ENCODE measurements at regions not wholly inside any gene's neighbourhood (a gene's known extent, or its start where the extent isn't known, plus 50 kb on each side); places are given as distances from the start of the nearest gene placed in this dataset.

DNA sequence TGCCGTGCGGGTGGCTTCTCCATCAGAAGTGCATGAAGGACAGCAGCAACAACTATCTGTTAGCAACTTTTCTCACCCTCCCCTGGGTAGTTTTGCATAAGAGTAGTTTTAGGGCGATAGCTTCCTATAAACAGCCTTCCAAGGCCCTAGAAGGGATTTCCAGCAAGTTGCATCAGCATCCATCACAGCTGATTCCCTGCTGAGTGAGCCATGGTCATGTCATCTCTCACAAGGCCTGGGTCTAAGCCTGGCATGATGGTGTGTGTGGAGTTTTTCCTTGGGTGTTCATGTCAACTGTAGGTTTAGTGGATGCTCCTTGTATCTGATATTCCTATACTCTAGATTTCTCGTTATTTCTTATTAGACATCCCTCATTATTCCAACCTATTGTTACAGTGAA is 2324.7 kb upstream of the AGA start:
- no peak for DNase-seq (ENCODE audit: low read depth)
- no peak overlapping the region for H3K4me3 ChIP-seq (ENCODE audit: low read depth, low read length)
- TF ChIP-seq, protein P1, sequence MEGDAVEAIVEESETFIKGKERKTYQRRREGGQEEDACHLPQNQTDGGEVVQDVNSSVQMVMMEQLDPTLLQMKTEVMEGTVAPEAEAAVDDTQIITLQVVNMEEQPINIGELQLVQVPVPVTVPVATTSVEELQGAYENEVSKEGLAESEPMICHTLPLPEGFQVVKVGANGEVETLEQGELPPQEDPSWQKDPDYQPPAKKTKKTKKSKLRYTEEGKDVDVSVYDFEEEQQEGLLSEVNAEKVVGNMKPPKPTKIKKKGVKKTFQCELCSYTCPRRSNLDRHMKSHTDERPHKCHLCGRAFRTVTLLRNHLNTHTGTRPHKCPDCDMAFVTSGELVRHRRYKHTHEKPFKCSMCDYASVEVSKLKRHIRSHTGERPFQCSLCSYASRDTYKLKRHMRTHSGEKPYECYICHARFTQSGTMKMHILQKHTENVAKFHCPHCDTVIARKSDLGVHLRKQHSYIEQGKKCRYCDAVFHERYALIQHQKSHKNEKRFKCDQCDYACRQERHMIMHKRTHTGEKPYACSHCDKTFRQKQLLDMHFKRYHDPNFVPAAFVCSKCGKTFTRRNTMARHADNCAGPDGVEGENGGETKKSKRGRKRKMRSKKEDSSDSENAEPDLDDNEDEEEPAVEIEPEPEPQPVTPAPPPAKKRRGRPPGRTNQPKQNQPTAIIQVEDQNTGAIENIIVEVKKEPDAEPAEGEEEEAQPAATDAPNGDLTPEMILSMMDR (IDR thresholded peaks at IDR 0.05; ENCODE audit: control insufficient read depth, extremely low read depth, insufficient read depth): no peak

DNA sequence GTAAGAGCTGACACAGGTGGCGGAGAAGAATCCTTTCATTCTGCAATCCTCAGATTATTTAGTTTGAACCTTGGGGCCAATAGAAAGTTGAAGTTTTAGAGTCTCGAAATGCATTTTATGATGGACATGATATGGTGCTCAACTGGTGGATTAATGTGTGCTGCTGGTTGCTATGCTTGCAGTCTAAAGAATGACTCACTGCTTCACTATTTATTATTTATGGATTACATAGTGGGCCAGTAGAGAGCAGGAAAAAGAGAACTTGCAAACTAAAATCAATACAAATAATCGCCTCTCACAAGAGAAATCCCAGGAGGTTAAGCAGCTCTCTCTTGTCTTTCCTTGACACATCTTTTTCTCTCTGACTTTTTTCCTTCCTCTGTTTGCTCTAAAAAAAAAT is 2326.8 kb upstream of the AGA start:
- no peak overlapping the region for H3K4me3 ChIP-seq (ENCODE audit: low read depth, low read length)
- no peak for DNase-seq (ENCODE audit: low read depth)
- TF ChIP-seq, protein P1 (IDR thresholded peaks at IDR 0.05; ENCODE audit: control insufficient read depth, extremely low read depth, insufficient read depth): no peak

DNA sequence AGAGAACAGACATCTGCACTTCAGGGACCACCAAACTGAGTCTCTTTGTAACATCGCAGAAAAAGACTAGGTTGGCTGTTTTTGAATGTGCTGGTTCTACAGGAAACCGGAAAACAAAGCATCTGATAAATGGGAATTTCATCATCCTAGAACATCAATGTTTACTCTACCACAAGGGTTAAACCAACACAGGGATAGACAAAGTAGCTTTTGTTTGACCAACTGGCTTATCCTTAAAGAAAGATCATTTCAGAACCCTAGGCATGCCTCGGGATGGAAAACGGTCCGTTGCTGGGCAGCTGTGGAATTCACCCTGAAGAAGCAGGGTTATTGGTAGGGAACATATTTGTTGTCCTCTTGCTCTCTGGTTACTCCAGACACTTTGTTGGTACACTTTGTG is 2355.5 kb upstream of the AGA start:
- no peak for DNase-seq (ENCODE audit: low read depth)
- TF ChIP-seq, protein P1 (IDR thresholded peaks at IDR 0.05; ENCODE audit: control insufficient read depth, extremely low read depth, insufficient read depth): no peak
- no peak overlapping the region for H3K4me3 ChIP-seq (ENCODE audit: low read depth, low read length)

DNA sequence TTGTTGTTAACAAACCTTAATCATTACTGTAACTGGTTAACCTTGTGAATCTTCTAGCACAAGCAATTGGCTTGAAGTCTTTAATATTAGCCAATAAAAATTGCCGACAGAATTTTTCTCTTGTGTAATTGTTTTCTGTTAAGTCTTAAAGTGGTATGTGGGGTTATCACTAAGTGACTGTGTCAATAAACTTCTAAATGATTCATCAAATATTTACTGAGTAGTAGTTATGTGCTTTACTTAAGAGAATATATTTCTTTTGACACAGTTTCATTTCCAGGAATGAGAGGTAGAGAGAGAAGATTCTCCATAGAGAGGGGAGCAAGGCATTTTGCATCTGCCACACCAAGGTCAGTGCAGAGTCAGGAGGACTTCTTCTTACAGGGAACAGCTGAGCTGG is 2361.6 kb upstream of the AGA start:
- no peak for DNase-seq (ENCODE audit: low read depth)
- TF ChIP-seq, protein P1 (IDR thresholded peaks at IDR 0.05; ENCODE audit: control insufficient read depth, extremely low read depth, insufficient read depth): no peak
- no peak overlapping the region for H3K4me3 ChIP-seq (ENCODE audit: low read depth, low read length)

DNA sequence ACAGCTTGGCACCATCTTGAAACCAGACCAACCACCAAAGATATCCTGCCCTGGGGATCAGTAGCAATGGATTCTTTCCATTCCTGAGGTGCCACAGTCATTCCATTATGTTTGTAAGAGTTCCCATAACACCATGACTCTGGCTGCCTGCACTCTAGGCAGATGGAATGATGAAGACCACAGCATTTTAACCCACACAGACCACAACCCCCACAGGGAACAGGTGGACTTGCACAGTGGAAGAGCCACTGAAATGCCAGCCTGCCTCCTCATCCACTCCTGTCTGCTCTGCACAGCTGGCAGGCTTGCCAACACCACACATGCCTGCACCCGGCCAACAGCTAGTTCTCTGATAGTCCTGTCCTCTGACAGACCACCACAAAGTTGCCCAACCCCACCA is 2362.2 kb upstream of the AGA start:
- no peak for DNase-seq (ENCODE audit: low read depth)

DNA sequence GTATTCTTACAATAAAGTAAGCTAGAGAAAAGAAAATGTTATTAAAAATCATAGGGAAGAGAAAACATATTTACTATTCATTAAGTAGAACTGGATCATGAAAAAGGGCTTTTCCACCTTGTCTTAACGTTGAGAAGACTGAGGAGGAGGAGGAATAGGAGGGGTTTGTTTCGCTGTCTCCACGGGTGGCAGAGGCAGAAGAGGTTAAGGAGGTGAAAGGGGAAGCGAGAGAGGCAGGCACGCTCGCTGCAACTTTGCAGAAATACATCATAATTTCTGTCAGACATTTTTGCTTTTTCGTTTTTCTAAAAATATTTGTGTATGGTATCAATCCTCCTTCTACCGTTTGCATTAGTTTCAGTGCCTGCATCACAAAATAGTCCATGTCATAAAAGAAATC is 2375.1 kb upstream of the AGA start:
- no peak overlapping the region for H3K4me3 ChIP-seq (ENCODE audit: low read depth, low read length)
- TF ChIP-seq, protein P1 (IDR thresholded peaks at IDR 0.05; ENCODE audit: control insufficient read depth, extremely low read depth, insufficient read depth): no peak
- DNase-seq (ENCODE audit: low read depth): no peak

More for the DNA sequence above, 2362.2 kb upstream of the AGA start:
- H3K4me3 ChIP-seq (ENCODE audit: low read depth, low read length): no peak overlapping the region
- TF ChIP-seq, protein P1 (IDR thresholded peaks at IDR 0.05; ENCODE audit: control insufficient read depth, extremely low read depth, insufficient read depth): no peak

DNA sequence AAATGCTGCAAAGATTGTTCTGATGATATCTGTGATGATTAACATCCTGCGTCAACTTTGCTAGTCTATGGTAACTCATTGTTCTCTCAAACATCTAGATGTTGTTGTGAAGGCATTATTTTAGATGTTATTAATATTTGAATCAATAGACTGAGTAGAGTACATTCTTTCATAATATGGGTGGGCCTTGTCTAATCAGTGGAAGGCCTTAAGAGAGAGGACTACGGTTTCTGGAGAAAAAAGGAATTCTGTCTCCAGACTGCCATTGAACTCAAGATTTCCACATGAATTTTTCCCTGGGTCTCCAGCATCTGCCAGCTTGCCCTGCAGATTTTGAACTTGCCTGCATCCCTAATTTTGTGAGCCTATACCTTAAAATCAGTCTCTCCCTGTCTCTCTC is 2381.1 kb upstream of the AGA start:
- TF ChIP-seq, protein P1 (IDR thresholded peaks at IDR 0.05; ENCODE audit: control insufficient read depth, extremely low read depth, insufficient read depth): no peak

More for the DNA sequence above, 2381.1 kb upstream of the AGA start:
- H3K4me3 ChIP-seq (ENCODE audit: low read depth, low read length): no peak overlapping the region
- no peak for DNase-seq (ENCODE audit: low read depth)

Measured in LNCaP clone FGC (cell line).